Hepatocyte (in vitro differentiated cells): ENCODE measurements at regions not wholly inside any gene's neighbourhood (a gene's known extent, or its start where the extent isn't known, plus 50 kb on each side); places are given as distances from the start of the nearest gene placed in this dataset.
A peak's percentile ranks its signal among the peaks of the same experiment; 100 is the strongest.

Source experiments
- DNase-seq: peaks from one replicate; pipeline ENCODE4 v3.0.0-alpha.2; 2016; ENCODE audit warnings: low spot score
- H2AFZ ChIP-seq: fragments of 200-600 bp; sonication (generic); 2 replicates; pipeline ENCODE4 v1.6.0; 2016; ENCODE audit warnings: antibody characterized with exemption, mild to moderate bottlenecking
- H3K27ac ChIP-seq: fragments of 200-600 bp; sonication (generic); 2 replicates; pipeline ENCODE4 v1.5.1; 2016; ENCODE audit warnings: mild to moderate bottlenecking
- H3K27me3 ChIP-seq: fragments of 200-600 bp; sonication (generic); 2 replicates; pipeline ENCODE4 v1.6.1; 2016
- H3K36me3 ChIP-seq: fragments of 200-600 bp; sonication (generic); replicated peaks from 2 replicates; pipeline ENCODE4 v1.5.1; 2016; ENCODE audit warnings: low read depth; ENCODE audit not compliant: insufficient read depth
- H3K4me1 ChIP-seq: fragments of 200-600 bp; sonication (generic); 2 replicates; pipeline ENCODE4 v1.5.1; 2016; ENCODE audit warnings: mild to moderate bottlenecking, moderate library complexity; ENCODE audit not compliant: insufficient read depth
- H3K4me2 ChIP-seq: fragments of 200-600 bp; sonication (generic); 2 replicates; pipeline ENCODE4 v1.6.0; 2016
- H3K4me3 ChIP-seq: fragments of 200-600 bp; sonication (generic); 2 replicates; pipeline ENCODE4 v1.5.1; 2016; ENCODE audit warnings: mild to moderate bottlenecking
- H3K79me2 ChIP-seq: fragments of 200-600 bp; sonication (generic); 2 replicates; pipeline ENCODE4 v1.6.0; 2017; ENCODE audit warnings: mild to moderate bottlenecking
- H3K9me2 ChIP-seq: fragments of 200-600 bp; sonication (generic); replicated peaks from 2 replicates; pipeline ENCODE4 v1.6.0; 2017; ENCODE audit warnings: mild to moderate bottlenecking; ENCODE audit not compliant: insufficient read depth
- H3K9me3 ChIP-seq: fragments of 200-600 bp; sonication (generic); 2 replicates; pipeline ENCODE4 v1.5.1; 2016; ENCODE audit warnings: low read depth, mild to moderate bottlenecking
- H4K20me1 ChIP-seq: fragments of 200-600 bp; sonication (generic); 2 replicates; pipeline ENCODE4 v1.6.0; 2016; ENCODE audit warnings: mild to moderate bottlenecking; ENCODE audit not compliant: insufficient read depth, poor library complexity, severe bottlenecking
- CTCF ChIP-seq: fragments of 200-600 bp; sonication (generic); IDR thresholded peaks from 2 replicates; pipeline ENCODE4 v1.5.1; 2016; ENCODE audit warnings: antibody characterized with exemption, mild to moderate bottlenecking; ENCODE audit not compliant: poor library complexity
- EZH2 ChIP-seq: fragments of 200-600 bp; sonication (generic); IDR thresholded peaks from 2 replicates; pipeline ENCODE4 v1.6.1; 2016; ENCODE audit warnings: antibody characterized with exemption, mild to moderate bottlenecking, borderline replicate concordance
- EZH2phosphoT487 ChIP-seq: fragments of 200-600 bp; sonication (generic); IDR thresholded peaks from one replicate; pipeline ENCODE4 v1.6.1; 2018; ENCODE audit warnings: antibody characterized with exemption, mild to moderate bottlenecking, low read depth, moderate library complexity; ENCODE audit not compliant: unreplicated experiment, severe bottlenecking
- WGBS: methylation state at CpG from one replicate; pipeline ENCODE4 v1.1.6; 2016; ENCODE audit warnings: low lambda C conversion rate; ENCODE audit errors: missing lambda C conversion rate; 5-methylcytosine and 5-hydroxymethylcytosine counted together

- H3K4me1 ChIP-seq: no peaks in the 10 kb centered on the region
- no peaks in the 10 kb centered on the region for H3K9me2 ChIP-seq
- H2AFZ ChIP-seq: no peak overlapping the region
- H3K9me3 ChIP-seq: no peaks in the 10 kb centered on the region
- TF ChIP-seq EZH2: no peak
- no peak for TF ChIP-seq CTCF
- TF ChIP-seq EZH2phosphoT487: no peak
- no peak for DNase-seq
- H3K4me3 ChIP-seq: no peak overlapping the region
- 64% methylated on average over 9 of the region's 9 CpGs for WGBS
- H3K36me3 ChIP-seq: no peaks in the 10 kb centered on the region
- no peaks in the 10 kb centered on the region for H3K79me2 ChIP-seq
- H3K27ac ChIP-seq: no peak overlapping the region
- no peaks in the 10 kb centered on the region for H3K27me3 ChIP-seq
- H4K20me1 ChIP-seq: no peaks in the 10 kb centered on the region
- no peak overlapping the region for H3K4me2 ChIP-seq
Measured at GRCh38 chr5:118614731-118615456, 373.5 kb downstream of the DTWD2 start.

GRCh38 chr5:118611332-118611945, 376.9 kb downstream of the DTWD2 start:
- no peak overlapping the region for H3K4me2 ChIP-seq
- TF ChIP-seq CTCF (peak; percentile 65), EZH2phosphoT487 (no peak), EZH2 (no peak)
- no peak overlapping the region for H2AFZ ChIP-seq
- H4K20me1 ChIP-seq: no peaks in the 10 kb centered on the region
- 85% methylated on average over 5 of the region's 5 CpGs for WGBS
- no peak overlapping the region for H3K4me3 ChIP-seq
- H3K79me2 ChIP-seq: no peaks in the 10 kb centered on the region
- H3K4me1 ChIP-seq: no peaks in the 10 kb centered on the region
- no peaks in the 10 kb centered on the region for H3K36me3 ChIP-seq
- H3K27me3 ChIP-seq: no peaks in the 10 kb centered on the region
- peak; percentile 31 for DNase-seq
- no peaks in the 10 kb centered on the region for H3K9me2 ChIP-seq
- H3K27ac ChIP-seq: no peak overlapping the region
- H3K9me3 ChIP-seq: no peaks in the 10 kb centered on the region

GRCh38 chr5:118606940-118607339, 381.4 kb downstream of the DTWD2 start:
- WGBS: 90% methylated on average over 7 of the region's 7 CpGs
- DNase-seq: no peak
- H2AFZ ChIP-seq: no peak overlapping the region

More at GRCh38 chr5:118606940-118607339, 381.4 kb downstream of the DTWD2 start:
- H3K27ac ChIP-seq: no peak overlapping the region
- no peak overlapping the region for H3K4me2 ChIP-seq
- no peaks in the 10 kb centered on the region for H3K27me3 ChIP-seq
- H3K79me2 ChIP-seq: no peaks in the 10 kb centered on the region
- no peak overlapping the region for H3K4me3 ChIP-seq
- no peak for TF ChIP-seq EZH2phosphoT487
- no peak for TF ChIP-seq EZH2
- TF ChIP-seq CTCF: no peak
- no peaks in the 10 kb centered on the region for H3K4me1 ChIP-seq
- no peaks in the 10 kb centered on the region for H4K20me1 ChIP-seq
- no peaks in the 10 kb centered on the region for H3K9me3 ChIP-seq
- no peaks in the 10 kb centered on the region for H3K9me2 ChIP-seq
- no peaks in the 10 kb centered on the region for H3K36me3 ChIP-seq
